IMR-90 (cell line): ENCODE measurements at regions not wholly inside any gene's neighbourhood (a gene's known extent, or its start where the extent isn't known, plus 50 kb on each side); places are given as distances from the start of the nearest gene placed in this dataset.

ENCODE experiments used
- ATAC-seq: fragments of 200-7000 bp; cut with Tn5 transposase; 2 replicates; pipeline ENCODE4 v1.9.1; 2020; ENCODE audit warnings: low read depth, mild to moderate bottlenecking, moderate library complexity
- BruUV-seq: library from RNA; stranded (reverse); fragments of 400-500 nt; replicated peaks from 2 replicates; lab custom pipeline; 2021; lab: Mats Ljungman, UMichigan
- CTCF ChIA-PET: fragments of 300-600 bp; formaldehyde crosslinking; extraction: SDS; loops from one replicate; lab custom pipeline; 2021; ENCODE audit warnings: antibody characterized with exemption; lab: Yijun Ruan, JAX
- POLR2A ChIA-PET: fragments of 300-600 bp; sonication (Branson Sonifier 250); formaldehyde crosslinking; loops from one replicate; lab custom pipeline; 2022; ENCODE audit warnings: antibody characterized with exemption; ENCODE audit not compliant: unreplicated experiment; lab: Charles Lee
- DNase-seq: peaks from one replicate; pipeline ENCODE4 v3.0.0; 2013
- H2AFZ ChIP-seq: replicated peaks from 2 replicates; pipeline ENCODE3; 2013; ENCODE audit warnings: low read length, mild to moderate bottlenecking; ENCODE audit not compliant: poor library complexity
- H2AK5ac ChIP-seq: 2 replicates; pipeline ENCODE4 v1.6.1; 2013; ENCODE audit warnings: low read depth, low read length, inconsistent platforms
- H2AK9ac ChIP-seq: replicated peaks from 2 replicates; pipeline ENCODE3; 2013; ENCODE audit warnings: mild to moderate bottlenecking, low read depth, low read length, moderate library complexity; ENCODE audit not compliant: poor library complexity
- H2BK120ac ChIP-seq: 2 replicates; pipeline ENCODE4 v1.6.1; 2013; ENCODE audit warnings: low read depth, low read length, inconsistent platforms
- H2BK15ac ChIP-seq: 3 replicates; pipeline ENCODE4 v1.6.1; 2013; ENCODE audit warnings: low read depth, low read length, inconsistent platforms
- H2BK20ac ChIP-seq: 2 replicates; pipeline ENCODE4 v1.6.1; 2013; ENCODE audit warnings: low read depth, mild to moderate bottlenecking, inconsistent platforms, low read length, moderate library complexity
- H2BK5ac ChIP-seq: 2 replicates; pipeline ENCODE4 v1.6.1; 2013; ENCODE audit warnings: mild to moderate bottlenecking, low read depth, low read length, inconsistent platforms; ENCODE audit not compliant: poor library complexity, severe bottlenecking
- H3K14ac ChIP-seq: replicated peaks from 2 replicates; pipeline ENCODE4 v1.6.1; 2013; ENCODE audit warnings: low read depth, low read length, inconsistent platforms
- H3K18ac ChIP-seq: 2 replicates; pipeline ENCODE4 v1.6.1; 2013; ENCODE audit warnings: low read depth, low read length, control low read depth
- H3K23ac ChIP-seq: 2 replicates; pipeline ENCODE4 v1.6.1; 2013; ENCODE audit warnings: low read depth, low read length, inconsistent platforms
- H3K27ac ChIP-seq: 2 replicates; pipeline ENCODE4 v1.5.1; 2013; ENCODE audit warnings: mild to moderate bottlenecking, control low read depth, low read length; ENCODE audit not compliant: insufficient read depth
- H3K27me3 ChIP-seq: 2 replicates; pipeline ENCODE4 v1.6.1; 2013; ENCODE audit warnings: low read length; ENCODE audit not compliant: control insufficient read depth, insufficient read depth
- H3K36me3 ChIP-seq: 2 replicates; pipeline ENCODE4 v1.6.1; 2013; ENCODE audit warnings: low read length, mixed read lengths; ENCODE audit not compliant: control insufficient read depth, insufficient read depth
- H3K4ac ChIP-seq: 2 replicates; pipeline ENCODE4 v1.6.1; 2013; ENCODE audit warnings: low read depth, low read length, inconsistent platforms
- H3K4me1 ChIP-seq: 2 replicates; pipeline ENCODE4 v1.6.1; 2013; ENCODE audit warnings: low read length, mixed read lengths; ENCODE audit not compliant: control insufficient read depth, insufficient read depth
- H3K4me2 ChIP-seq: 2 replicates; pipeline ENCODE4 v1.6.1; 2013; ENCODE audit warnings: low read depth, mild to moderate bottlenecking, control low read depth, low read length, moderate library complexity
- H3K4me3 ChIP-seq: 2 replicates; pipeline ENCODE4 v1.5.1; 2013; ENCODE audit warnings: low read depth, mild to moderate bottlenecking, control low read depth, low read length, moderate library complexity; ENCODE audit not compliant: insufficient read depth
- H3K56ac ChIP-seq: 2 replicates; pipeline ENCODE4 v1.6.1; 2013; ENCODE audit warnings: low read length, inconsistent platforms; ENCODE audit not compliant: insufficient read depth; ENCODE audit errors: extremely low read depth
- H3K79me1 ChIP-seq, 2 experiments: 2 replicates each; pipeline ENCODE4 v1.6.1; 2013; ENCODE audit warnings: low read length in 2 of 2, inconsistent platforms in 1 of 2, low read depth in 1 of 2
- H3K9ac ChIP-seq: 2 replicates; pipeline ENCODE4 v1.6.1; 2013; ENCODE audit warnings: low read depth, low read length, control low read depth
- H3K9me1 ChIP-seq: 2 replicates; pipeline ENCODE4 v1.6.1; 2013; ENCODE audit warnings: low read length, inconsistent platforms; ENCODE audit not compliant: insufficient read depth
- H3K9me3 ChIP-seq: 2 replicates; pipeline ENCODE4 v1.6.1; 2013; ENCODE audit warnings: low read length; ENCODE audit not compliant: control insufficient read depth, insufficient read depth
- H4K20me1 ChIP-seq: 2 replicates; pipeline ENCODE4 v1.6.1; 2013; ENCODE audit warnings: low read length, inconsistent platforms; ENCODE audit not compliant: insufficient read depth
- H4K5ac ChIP-seq: 2 replicates; pipeline ENCODE4 v1.6.1; 2013; ENCODE audit warnings: mild to moderate bottlenecking, low read depth, low read length, control low read depth
- H4K8ac ChIP-seq, 2 experiments: 2 replicates each; pipeline ENCODE4 v1.6.1; 2013; ENCODE audit warnings: low read depth in 2 of 2, low read length in 2 of 2, control low read depth in 1 of 2, inconsistent platforms in 1 of 2
- H4K91ac ChIP-seq: 2 replicates; pipeline ENCODE4 v1.6.1; 2013; ENCODE audit warnings: low read depth, low read length, inconsistent platforms; ENCODE audit not compliant: insufficient read depth
- BHLHE40 ChIP-seq: fragments of 150-350 bp; IDR thresholded peaks from 2 replicates; pipeline ENCODE4 v1.6.1; 2016; ENCODE audit warnings: mild to moderate bottlenecking, low read depth, low read length
- CEBPB ChIP-seq: IDR thresholded peaks from 2 replicates; pipeline ENCODE4 v1.6.1; 2012; ENCODE audit warnings: low read depth, low read length, improper control_type of control experiment
- CHD1 ChIP-seq: IDR thresholded peaks from 2 replicates; pipeline ENCODE4 v1.6.1; 2012; ENCODE audit warnings: low read depth, low read length, improper control_type of control experiment
- CTCF ChIP-seq: conservative IDR thresholded peaks from 2 replicates; pipeline ENCODE4 v1.5.1; 2012; ENCODE audit warnings: mild to moderate bottlenecking, low read depth, low read length, improper control_type of control experiment
- ELK1 ChIP-seq: fragments of 150-350 bp; IDR thresholded peaks from 2 replicates; pipeline ENCODE4 v1.6.1; 2016; ENCODE audit warnings: low read depth, mild to moderate bottlenecking, low read length, moderate library complexity, borderline replicate concordance
- FOS ChIP-seq: fragments of 150-350 bp; IDR thresholded peaks from 2 replicates; pipeline ENCODE4 v1.6.1; 2016; ENCODE audit warnings: low read depth, low read length
- MAFK ChIP-seq: IDR thresholded peaks from 2 replicates; pipeline ENCODE4 v1.6.1; 2012; ENCODE audit warnings: low read depth, low read length, improper control_type of control experiment
- MAZ ChIP-seq: IDR thresholded peaks from 2 replicates; pipeline ENCODE4 v1.6.1; 2012; ENCODE audit warnings: low read depth, mild to moderate bottlenecking, low read length, improper control_type of control experiment, moderate library complexity, borderline replicate concordance
- MXI1 ChIP-seq: IDR thresholded peaks from 2 replicates; pipeline ENCODE4 v1.6.1; 2012; ENCODE audit warnings: low read depth, mild to moderate bottlenecking, low read length, moderate library complexity, borderline replicate concordance
- NFE2L2 ChIP-seq: fragments of 150-350 bp; IDR thresholded peaks from 2 replicates; pipeline ENCODE4 v1.6.1; 2016; ENCODE audit warnings: low read depth, mild to moderate bottlenecking, low read length
- POLR2A ChIP-seq: IDR thresholded peaks from 2 replicates; pipeline ENCODE4 v1.6.1; 2012; ENCODE audit warnings: mild to moderate bottlenecking, low read depth, low read length
- RAD21 ChIP-seq: IDR thresholded peaks from 2 replicates; pipeline ENCODE4 v1.6.1; 2012; ENCODE audit warnings: low read length, improper control_type of control experiment
- RCOR1 ChIP-seq: IDR thresholded peaks from 2 replicates; pipeline ENCODE4 v1.6.1; 2012; ENCODE audit warnings: mild to moderate bottlenecking, low read length, improper control_type of control experiment; ENCODE audit not compliant: insufficient replicate concordance
- RFX5 ChIP-seq: IDR thresholded peaks from 2 replicates; pipeline ENCODE4 v1.8.0; 2012; ENCODE audit warnings: low read depth, mild to moderate bottlenecking, low read length, moderate library complexity
- SMC3 ChIP-seq: fragments of 150-350 bp; IDR thresholded peaks from 2 replicates; pipeline ENCODE4 v1.6.1; 2016; ENCODE audit warnings: low read depth, mild to moderate bottlenecking, antibody characterized with exemption, low read length, moderate library complexity
- USF2 ChIP-seq: fragments of 150-350 bp; IDR thresholded peaks from 2 replicates; pipeline ENCODE4 v1.6.1; 2017; ENCODE audit warnings: mild to moderate bottlenecking, antibody characterized with exemption, low read length, low read depth
- WGBS, 2 experiments: methylation state at CpG; one replicate each; pipeline versions ENCODE4 v1.1.5 to v1.1.7; 2013; ENCODE audit warnings: missing lambda C conversion rate in 2 of 2; ENCODE audit not compliant: insufficient read length in 1 of 2; ENCODE audit errors: extremely low coverage in 2 of 2; 5-methylcytosine and 5-hydroxymethylcytosine counted together
- dilution Hi-C: fragments of 300-500 bp; cut with HindIII; formaldehyde crosslinking; loops from one replicate; pipeline ENCODE4 v1.14.3; 2018; ENCODE audit warnings: low sequenced_read_pairs; ENCODE audit not compliant: unreplicated experiment
- in situ Hi-C: fragments of 300-500 bp; cut with MboI; formaldehyde crosslinking; loops from 3 replicates; pipeline ENCODE4 v1.14.3; 2019; ENCODE audit warnings: low sequenced_read_pairs, inconsistent platforms, mixed read lengths
- intact Hi-C: fragments of 100-400 bp; cut with micrococcal nuclease; formaldehyde crosslinking; loops from 2 replicates; pipeline ENCODE4 v1.10.0; 2022

GRCh38 chr7:41051062-41051461, 651.8 kb downstream of the INHBA start:
- WGBS, 2 experiments = 100% methylated on average over 1 of the region's 6 CpGs
- H2BK120ac ChIP-seq = peak overlapping the region; percentile 75
- BruUV-seq = no TSS peak
- intact Hi-C loops (loop anchor here (5.0 to 10.0 kb wide), 2 partner anchors 816 to 831 kb away; no protein-coding TSS in a partner anchor), in situ Hi-C loops (no loop called here), dilution Hi-C loops (no loop called here)
- H2BK5ac ChIP-seq = no peak overlapping the region
- peak overlapping the region; percentile 57; the same call in 1 of the 2 replicates for H2BK20ac ChIP-seq
- CTCF ChIA-PET = no interaction called here
- no peaks in the 10 kb centered on the region for H3K27me3 ChIP-seq
- TF ChIP-seq FOS (no peak), RCOR1 (no peak), NFE2L2 (no peak), BHLHE40 (no peak), MAFK (no peak), CHD1 (no peak), MAZ (no peak), USF2 (no peak), SMC3 (no peak), ELK1 (no peak), CEBPB (no peak), RAD21 (no peak), RFX5 (no peak), CTCF (no peak), POLR2A (no peak), MXI1 (no peak)
- H2AFZ ChIP-seq = no peak overlapping the region
- H2BK15ac ChIP-seq = peak overlapping the region; percentile 54; the same call in 2 of the 3 replicates
- H3K4ac ChIP-seq = peak overlapping the region; percentile 84; the same call in 1 of the 2 replicates
- peaks cover 23% of the 10 kb centered on the region for H3K9me1 ChIP-seq
- no peak overlapping the region for H3K4me2 ChIP-seq
- H3K9ac ChIP-seq = no peak overlapping the region
- H3K27ac ChIP-seq = no peak overlapping the region
- H3K4me3 ChIP-seq = no peak overlapping the region
- no peaks in the 10 kb centered on the region for H3K36me3 ChIP-seq
- no peak overlapping the region for H2AK9ac ChIP-seq
- H3K23ac ChIP-seq = no peak overlapping the region
- no peaks in the 10 kb centered on the region for H4K20me1 ChIP-seq
- no peak overlapping the region for H3K56ac ChIP-seq
- H3K4me1 ChIP-seq = peaks cover 20% of the 10 kb centered on the region
- H3K18ac ChIP-seq = no peak overlapping the region
- no peak overlapping the region for H4K5ac ChIP-seq
- H3K14ac ChIP-seq = peak overlapping the region; percentile 22; the same call in 1 of the 2 replicates
- ATAC-seq (no peak), DNase-seq (no peak)
- H3K79me1 ChIP-seq = peaks cover 0 to 18% of the 10 kb centered on the region in 2 experiments; a peak in 2 of 4 replicates
- H3K9me3 ChIP-seq = no peaks in the 10 kb centered on the region
- H4K8ac ChIP-seq = peak overlapping the region in 1 of 2 experiments; percentile 20; a peak in 1 of 4 replicates
- POLR2A ChIA-PET = interaction anchor here (0.6 kb wide), 1 partner anchor 532 kb away, joined by 20 read pairs; no protein-coding TSS in a partner anchor
- H4K91ac ChIP-seq = no peak overlapping the region
- no peak overlapping the region for H2AK5ac ChIP-seq
